Left colon (tissue), 2 donors: ENCODE measurements at regions not wholly inside any gene's neighbourhood (a gene's known extent, or its start where the extent isn't known, plus 50 kb on each side); places are given as distances from the start of the nearest gene placed in this dataset.
A peak's percentile ranks its signal among the peaks of the same experiment; 100 is the strongest.

Experiments used
- ATAC-seq: fragments of 200-7000 bp; cut with Tn5 transposase; one replicate; pipeline ENCODE4 v1.9.1; 2020; ENCODE audit warnings: mild to moderate bottlenecking, moderate library complexity
- DNase-seq, 2 donors: peaks; one replicate each; pipeline ENCODE4 v3.0.0-alpha.2; 2020
- intact Hi-C, 2 donors: fragments of 100-400 bp; cut with DNase I in 1 of 2; cut with micrococcal nuclease in 1 of 2; formaldehyde crosslinking; loops; one replicate each; pipeline versions ENCODE4 v1.11.2 to v1.14.0; 2022; cut with DNase I, micrococcal nuclease
- donor health status: DM: no; HTN: no; CAD: no.
- donor health status: DM: yes; HTN: yes; CAD: no.

DNA sequence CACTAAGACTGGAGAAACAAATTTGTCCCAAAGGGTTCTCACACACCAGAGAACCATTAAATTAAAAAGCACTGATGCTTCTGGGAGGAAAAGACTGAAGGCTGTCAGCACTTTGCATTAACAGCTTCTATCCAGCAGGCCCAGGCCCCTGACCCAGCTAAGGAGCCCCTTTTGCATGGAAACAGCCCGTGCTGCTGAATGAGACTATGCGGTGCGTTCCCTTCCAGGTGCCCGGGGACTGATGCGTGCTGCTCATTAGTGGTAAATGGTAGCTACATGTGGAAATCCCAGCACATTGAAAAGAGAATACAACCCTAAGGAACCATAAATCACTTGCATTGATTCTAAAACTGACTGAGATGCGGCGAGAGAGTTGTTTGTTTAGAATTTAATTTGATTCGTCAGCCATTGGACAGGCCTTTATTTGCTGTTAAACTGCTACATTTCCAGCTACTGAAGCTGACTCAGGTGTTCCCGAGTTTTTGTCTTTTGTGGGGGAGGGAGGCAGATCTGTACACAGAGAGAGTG lies 351.0 kb upstream of the SLC24A2 start:
- intact Hi-C loops = no loop called here
- ATAC-seq = no peak

DNA sequence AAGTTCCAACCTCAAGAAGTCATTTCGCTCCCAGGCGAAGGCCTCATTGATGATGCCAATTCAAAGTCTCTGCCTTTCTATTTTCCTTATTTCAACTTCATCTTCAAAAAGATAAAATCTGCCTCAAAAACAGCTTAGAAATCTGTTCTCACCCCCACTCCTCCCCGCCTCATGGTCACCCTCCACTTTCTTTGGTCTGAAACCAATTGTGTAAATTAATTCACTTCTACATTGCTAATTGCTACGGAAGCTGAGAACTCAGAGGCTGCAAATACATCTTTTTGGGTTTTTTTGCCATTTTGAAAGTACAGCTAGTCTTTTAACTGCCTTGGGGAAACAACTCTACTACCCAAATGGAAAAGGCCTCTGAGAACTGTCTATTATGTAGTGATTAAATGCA lies 350.0 kb upstream of the SLC24A2 start:
- ATAC-seq (no peak), DNase-seq (no peak)
- intact Hi-C loops = no loop called here

More for the DNA sequence above, 351.0 kb upstream of the SLC24A2 start:
- DNase-seq = no peak

DNA sequence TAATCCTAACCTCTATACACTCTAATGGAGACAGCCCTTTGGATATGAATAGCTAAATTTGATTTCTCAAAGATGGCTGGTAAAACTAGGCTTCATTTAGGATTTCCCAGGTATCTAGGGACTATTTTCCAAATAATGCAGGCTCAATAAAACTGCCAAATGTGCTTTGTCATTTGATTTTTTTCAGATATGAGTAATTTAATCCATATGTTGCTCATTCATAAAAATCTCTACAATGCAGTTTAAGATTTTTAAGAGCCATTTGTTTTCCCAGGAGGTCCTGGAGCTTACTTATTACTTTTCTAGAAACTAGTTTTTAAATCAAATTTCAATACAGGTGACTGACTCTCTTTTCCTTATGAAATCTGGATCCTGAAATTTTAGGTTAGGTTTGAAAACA lies 349.3 kb upstream of the SLC24A2 start:
- ATAC-seq (no peak), DNase-seq (no peak)
- intact Hi-C loops = no loop called here

DNA sequence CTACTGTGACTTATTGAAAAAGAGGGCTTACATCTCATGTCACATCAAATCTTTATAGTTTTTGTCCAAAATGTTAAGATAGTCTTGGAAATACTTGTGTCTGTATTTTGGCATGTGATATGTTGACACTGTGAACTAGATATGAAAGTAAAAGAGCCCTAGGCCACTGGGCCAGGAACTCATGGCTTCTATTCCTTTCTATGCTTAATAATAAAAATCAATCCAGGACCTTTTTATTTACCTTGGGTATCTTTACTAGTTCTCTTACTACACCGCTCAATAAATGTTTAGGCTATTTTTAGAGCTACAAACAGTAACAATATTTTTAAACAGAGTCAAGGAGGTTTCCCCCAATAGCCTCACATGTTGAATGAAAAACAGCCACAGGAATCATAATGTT lies 348.6 kb upstream of the SLC24A2 start:
- ATAC-seq = no peak
- intact Hi-C loops = no loop called here
- no peak for DNase-seq

DNA sequence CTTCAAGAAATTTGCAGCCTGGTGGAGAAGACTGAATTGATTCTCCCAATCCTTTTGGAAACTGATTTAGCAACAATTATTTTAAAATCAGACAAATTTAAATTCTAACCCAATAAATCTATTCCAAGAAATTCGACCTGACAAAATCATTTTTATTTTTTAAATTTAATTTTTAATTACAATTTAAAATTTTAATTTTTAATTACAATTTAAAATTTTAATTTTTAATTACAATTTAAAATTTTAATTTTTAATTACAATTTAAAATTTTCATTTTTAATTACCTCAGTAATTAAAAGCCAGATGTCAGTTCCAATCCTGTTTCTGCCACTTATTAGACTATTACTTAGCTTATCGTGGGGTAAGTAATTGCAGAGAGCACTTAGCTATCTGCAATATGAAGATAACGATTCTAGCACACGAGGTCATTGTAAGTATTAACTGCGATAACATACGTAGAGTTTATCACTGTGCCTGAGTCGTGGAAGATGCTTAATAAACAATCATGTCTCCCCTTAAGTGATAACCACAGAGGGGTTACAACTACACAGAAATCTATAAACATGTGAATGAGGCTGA lies 346.4 kb upstream of the SLC24A2 start:
- DNase-seq (no peak), ATAC-seq (no peak)
- intact Hi-C loops = no loop called here

DNA sequence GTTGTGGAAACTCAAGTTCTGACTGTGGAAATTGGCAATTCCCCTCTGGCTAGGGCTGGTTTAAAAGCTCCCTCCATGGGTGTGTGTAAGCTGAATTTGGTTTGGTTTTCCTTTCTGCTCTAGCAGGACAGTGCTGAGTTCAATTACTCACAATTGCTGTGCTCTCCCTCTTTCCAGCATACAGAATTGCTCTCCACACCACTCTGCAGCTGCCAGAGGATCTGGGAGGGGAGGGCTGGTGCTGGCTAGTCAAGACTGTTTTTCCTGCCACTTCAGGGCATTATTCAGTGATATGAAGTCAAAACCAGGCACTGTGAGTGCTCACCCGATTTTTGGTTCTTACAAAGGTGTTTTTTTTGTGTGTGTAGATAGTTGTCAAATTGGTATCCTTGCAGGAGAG lies 336.9 kb upstream of the SLC24A2 start:
- intact Hi-C loops = no loop called here
- DNase-seq = no peak
- ATAC-seq = no peak

DNA sequence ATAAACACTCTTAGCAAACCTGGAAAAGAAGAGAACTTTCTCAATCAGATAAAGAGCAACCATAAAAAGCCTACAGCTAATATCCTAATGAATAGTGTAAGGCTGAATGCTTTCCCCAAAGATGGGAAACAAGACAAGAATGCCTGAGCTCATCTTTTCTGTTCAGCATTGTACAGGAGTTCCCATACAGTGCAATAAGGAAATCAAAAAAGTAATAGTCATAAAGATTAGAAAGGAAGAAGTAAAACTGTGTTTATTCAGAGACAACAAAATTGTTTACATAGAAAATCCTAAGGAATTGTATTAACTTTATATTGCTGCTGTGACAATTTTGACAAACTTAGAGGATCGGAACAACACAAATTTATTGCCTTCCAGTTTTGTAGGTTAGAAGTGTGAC lies 330.7 kb upstream of the SLC24A2 start:
- intact Hi-C loops = no loop called here
- DNase-seq (no peak), ATAC-seq (peak; percentile 85)

DNA sequence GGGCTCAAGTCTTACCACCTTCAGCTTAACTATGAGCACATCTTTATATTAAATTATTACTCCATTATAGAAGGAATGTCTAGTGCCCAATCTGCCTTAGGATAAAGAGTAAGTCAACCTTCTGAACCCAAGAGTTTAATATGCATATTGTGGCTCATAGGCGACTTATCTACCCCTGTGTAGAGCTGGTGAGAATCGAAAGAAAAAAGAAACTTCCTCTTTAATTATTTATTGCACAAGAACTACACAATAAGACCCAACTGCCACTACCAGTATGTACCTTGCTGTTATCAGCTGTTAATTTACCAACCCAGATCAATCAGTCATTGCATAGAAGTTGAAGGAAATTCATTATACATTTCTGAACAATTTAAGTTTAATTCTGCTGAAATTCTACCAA lies 329.1 kb upstream of the SLC24A2 start:
- ATAC-seq (no peak), DNase-seq (no peak)
- intact Hi-C loops = no loop called here

DNA sequence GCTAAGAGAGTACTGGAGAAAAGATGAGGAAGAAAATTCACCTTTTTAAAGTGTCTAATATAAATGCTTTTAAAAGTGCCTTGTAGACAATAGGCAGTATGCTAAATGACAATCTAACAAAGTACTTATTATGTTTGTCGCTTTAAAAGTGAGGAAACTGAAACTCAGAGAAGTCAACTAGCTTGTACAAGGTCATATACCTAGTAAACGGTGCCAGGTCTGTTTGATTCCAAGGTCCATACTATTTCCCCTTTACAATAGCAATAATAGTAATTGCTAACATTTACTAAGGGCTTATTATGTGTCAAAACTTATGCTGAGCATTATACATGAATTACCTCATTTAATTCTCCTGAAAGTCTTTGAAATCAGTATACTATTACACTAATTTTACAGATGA lies 328.6 kb upstream of the SLC24A2 start:
- DNase-seq (no peak), ATAC-seq (peak; percentile 83)
- intact Hi-C loops = no loop called here

DNA sequence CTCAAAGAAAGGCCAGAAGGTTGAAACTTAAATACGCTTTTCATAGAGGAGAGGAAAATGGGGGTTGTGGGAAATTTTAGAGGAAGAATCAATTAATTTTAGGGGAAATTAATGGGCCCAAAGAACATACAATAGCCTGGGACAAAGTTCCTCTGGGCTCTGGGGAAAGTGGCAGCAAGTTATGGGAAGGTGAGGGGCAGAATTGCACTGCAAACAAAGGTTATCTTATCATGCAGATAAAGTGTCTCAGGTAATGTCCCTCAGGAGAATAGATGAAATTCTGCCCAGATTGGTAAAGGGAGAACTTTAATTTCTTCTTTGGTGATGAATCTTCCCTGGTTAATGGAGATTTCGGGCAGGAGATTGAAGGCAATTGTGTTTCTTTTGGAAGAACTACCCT lies 326.1 kb upstream of the SLC24A2 start:
- intact Hi-C loops = no loop called here
- ATAC-seq (no peak), DNase-seq (no peak)

DNA sequence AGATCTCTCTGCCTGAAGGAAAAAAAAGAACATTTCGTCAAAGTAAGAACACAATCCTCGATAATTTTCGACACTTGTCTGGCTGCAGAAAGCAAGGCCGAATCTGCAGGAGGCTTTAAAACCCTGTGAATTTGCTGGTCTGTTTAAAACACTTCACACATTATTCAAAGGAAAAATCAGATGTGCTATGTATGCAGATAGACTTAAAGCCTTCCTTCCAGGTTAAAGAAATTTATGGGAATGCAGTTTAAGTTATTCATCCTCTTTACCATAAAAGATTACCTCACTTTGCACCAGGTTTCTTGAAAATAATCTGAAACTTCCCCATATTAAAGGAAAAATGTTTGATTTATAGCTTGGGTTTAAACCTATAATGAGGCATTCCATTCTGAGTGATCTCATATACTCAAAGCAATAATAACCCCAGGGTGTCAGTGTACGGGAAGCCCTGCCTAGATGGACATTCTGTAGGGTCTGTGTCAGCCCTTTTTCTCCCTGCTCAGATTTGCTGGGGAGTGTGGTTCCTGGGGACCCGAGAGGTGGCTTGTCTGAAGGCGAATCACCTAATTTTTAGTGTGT lies 323.5 kb upstream of the SLC24A2 start:
- intact Hi-C loops = no loop called here
- DNase-seq (no peak), ATAC-seq (no peak)

DNA sequence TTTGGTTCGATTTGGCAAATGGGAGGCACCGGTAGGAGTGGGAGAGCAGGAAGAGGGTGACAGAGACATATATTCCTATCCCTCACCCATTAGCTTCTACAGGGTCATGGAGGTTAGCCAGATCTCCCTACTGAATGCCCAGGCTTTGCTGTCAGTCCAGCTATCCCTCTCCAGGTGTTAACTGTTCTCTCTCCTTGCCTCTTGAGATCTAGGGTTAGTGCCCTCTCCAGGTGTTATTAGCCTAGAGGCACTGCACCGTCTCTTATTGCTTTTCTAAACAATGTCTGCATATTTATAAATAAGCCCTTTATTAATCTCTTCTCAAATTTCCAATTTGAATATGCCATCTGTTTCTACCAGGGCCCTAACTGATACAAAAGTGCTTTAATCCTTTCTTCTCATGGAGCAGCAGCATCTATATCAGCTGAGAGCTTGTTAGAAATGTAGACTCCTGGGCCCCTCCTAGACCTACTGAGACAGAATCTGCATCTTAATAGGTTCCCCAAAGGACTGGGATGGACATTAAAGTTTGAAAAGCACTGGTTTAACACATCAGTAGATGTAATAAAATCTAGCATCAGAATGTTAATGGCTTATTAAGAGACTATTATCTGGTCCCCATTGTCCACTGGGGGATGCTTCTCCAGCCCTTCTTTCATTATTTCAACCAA lies 322.5 kb upstream of the SLC24A2 start:
- DNase-seq = no peak
- intact Hi-C loops = no loop called here
- ATAC-seq = no peak

DNA sequence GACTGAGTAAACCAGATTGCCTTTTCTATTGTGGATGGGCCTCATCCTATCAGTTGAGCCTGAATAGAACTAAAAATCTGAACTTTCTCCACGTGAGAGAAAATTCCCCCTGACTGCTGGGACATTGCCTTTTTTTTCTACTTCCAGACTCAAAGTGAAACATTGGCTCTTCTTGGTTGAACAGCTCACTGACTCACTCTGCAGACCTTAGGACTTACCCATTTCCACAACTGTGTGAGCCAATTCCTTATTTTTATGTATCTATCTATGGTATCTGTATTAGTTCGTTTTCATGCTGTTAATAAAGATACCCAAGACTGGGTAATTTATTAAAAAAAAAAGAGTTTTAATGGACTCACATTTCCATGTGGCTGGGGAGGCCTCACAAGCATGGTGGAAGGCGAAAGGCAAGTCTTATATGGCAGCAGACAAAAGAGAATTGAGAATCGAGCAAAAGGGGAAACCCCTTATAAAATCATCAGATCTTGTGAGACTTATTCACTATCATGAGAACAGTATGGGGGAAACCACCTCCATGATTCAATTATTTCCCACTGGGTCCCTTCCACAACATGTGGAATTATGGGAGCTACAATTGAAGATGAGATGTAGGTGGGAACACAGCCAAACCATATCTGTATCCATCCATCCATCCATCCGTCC lies 306.7 kb upstream of the SLC24A2 start:
- DNase-seq (no peak), ATAC-seq (no peak)
- intact Hi-C loops = no loop called here

DNA sequence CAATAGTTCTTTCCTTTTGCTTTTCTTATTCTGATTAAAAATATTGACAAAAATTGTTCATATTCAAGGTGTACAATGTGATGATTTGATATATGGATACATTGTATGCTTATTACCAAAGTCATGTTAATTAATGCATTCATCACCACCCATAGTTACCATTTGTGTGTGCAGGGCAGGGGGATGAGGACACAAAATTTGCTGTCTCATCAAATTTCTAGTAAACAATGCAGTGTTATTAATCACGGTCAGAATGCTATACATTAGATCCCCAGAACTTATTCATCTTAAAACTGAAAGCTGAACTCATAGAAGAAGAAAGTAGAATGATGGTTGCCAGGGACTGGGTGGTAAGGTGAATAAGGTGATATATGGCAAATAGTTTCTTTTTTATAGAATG lies 303.7 kb upstream of the SLC24A2 start:
- intact Hi-C loops = no loop called here
- DNase-seq (no peak), ATAC-seq (no peak)

DNA sequence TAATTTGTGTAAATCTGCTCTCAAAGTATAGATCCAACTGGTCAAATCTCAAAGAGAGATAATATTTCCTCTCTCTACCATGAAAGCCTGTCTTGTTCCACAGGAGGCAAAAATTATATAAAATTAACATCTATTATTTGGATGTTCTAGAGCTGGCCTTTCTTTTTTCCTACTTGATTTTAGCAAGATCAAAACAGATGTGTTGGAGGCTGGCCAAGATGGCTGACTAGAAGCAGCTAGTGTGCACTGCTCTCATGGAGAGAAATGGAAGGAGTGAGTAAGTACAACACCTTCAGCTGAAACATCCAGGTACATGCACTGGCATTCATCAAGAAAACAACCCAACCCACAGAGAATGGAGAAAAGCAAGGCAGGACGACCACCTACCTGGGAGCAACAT lies 298.6 kb upstream of the SLC24A2 start:
- ATAC-seq (no peak), DNase-seq (no peak)
- intact Hi-C loops = no loop called here

DNA sequence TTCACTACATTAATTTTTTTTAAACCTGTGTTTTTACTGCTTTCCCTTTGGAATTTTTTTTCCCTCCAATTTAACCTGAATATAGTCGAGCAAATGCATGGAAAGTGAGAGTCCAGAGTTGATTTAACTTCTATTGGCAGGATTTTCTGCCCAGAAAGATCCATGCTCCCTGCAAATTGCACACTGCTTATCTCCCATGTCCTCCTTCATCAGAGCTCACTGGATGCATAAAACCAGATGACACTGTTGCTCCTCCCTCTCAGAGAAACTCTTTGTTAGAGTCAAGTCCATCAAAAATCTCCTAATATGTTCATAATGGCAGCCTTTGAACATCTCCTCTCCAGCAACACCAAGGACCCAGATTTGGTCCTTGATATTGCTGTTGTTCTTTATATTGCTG lies 297.0 kb upstream of the SLC24A2 start:
- ATAC-seq = no peak
- DNase-seq = no peak
- intact Hi-C loops = no loop called here

DNA sequence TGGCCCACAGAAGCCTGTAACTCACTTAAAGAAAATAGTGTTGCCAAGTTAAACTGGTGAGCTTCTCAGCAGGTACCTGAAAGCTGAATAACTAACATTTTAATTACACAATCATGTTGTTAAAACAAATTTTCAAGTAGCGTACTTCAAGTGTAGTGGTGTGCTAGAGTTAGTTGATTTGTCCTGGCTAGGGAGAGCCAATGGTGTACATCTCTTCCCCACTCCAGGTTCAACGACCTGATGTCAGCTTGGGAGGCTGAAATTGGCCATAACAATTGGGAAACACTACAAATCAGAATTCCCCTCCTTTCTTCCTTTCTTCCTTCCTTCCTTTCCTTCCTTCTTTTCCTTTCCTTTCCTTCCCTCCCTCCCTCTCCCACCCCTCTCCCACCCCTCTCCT lies 295.3 kb upstream of the SLC24A2 start:
- intact Hi-C loops = no loop called here
- ATAC-seq = no peak
- no peak for DNase-seq

DNA sequence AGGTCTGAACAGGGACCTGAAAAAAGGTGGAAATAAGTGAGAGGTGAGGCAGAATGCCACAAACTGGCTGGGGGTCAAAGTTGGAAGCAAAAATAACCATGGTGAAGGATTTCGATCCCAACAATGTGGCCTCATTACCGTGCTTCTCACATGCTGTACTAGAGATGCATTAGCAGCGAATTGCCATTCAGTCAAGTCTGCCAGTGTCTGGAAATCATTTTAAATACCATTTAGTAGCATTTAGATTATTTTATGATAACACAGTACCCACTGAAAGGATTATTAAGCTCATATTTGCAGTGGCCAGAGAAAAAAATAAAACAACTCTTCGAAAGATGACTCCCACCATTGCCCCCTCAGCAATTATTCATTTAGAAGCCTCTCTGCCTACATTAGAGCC lies 294.6 kb upstream of the SLC24A2 start:
- DNase-seq = no peak
- intact Hi-C loops = loop anchor here in 1 of 2 donors (2.0 kb wide), 1 partner anchor 19 kb away; no protein-coding TSS in a partner anchor
- ATAC-seq = no peak

DNA sequence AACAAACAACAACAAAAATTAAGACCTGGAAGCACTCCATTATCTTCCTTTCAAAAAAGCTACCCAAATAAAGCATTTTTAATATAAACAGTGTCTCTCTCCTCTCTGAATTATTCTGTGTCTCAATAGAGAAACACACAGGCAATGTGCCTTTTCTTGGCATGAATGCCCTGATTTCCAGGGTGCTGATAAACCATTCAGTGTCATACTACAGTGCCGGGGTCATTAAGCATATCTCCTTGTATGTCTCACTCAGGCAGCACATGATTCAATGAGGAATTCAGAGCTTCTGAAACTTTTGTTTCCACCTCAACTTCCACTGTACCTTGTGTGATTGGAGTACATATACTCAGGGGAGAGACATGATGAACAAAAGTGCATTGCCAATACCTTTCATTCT lies 294.0 kb upstream of the SLC24A2 start:
- intact Hi-C loops = loop anchor here in 1 of 2 donors (2.0 kb wide), 1 partner anchor 20 kb away; no protein-coding TSS in a partner anchor
- no peak for DNase-seq
- ATAC-seq = no peak

DNA sequence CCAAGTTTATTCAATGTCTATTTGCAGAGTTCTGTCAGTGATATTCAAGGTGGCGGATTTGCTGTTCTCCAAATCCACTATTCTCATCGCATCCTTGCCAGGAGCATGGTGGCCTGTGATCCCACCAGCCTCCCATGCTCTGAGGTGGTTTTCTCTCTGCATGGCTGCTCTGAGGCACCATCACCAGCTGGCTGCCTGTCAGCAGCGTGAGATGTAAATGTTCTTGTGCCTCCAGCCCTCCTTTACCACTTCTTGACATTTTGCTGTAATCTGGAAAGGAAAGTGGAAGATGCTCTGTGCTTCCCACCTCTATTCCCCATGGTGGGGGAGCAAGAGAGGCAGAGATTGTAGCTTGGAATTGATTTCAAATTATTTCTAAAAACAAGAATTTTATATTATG lies 293.6 kb upstream of the SLC24A2 start:
- no peak for DNase-seq
- ATAC-seq = no peak
- intact Hi-C loops = loop anchor here in 1 of 2 donors (2.0 kb wide), 1 partner anchor 20 kb away; no protein-coding TSS in a partner anchor
